Hypothalamus (tissue), 51 donors: ENCODE measurements at regions not wholly inside any gene's neighbourhood (a gene's known extent, or its start where the extent isn't known, plus 50 kb on each side); places are given as distances from the start of the nearest gene placed in this dataset.
"Not testable (repeated sequence)": the region's sequence is repeated elsewhere in the genome, so short reads cannot be mapped to it uniquely, and the experiment has no call there.

ENCODE experiments used
- DNase-seq, 51 donors: peaks; one replicate each; lab custom pipeline; 2025; lab: John Stamatoyannopoulos, UW

GRCh38 chr18:59801576-59801975, 98.2 kb upstream of the PMAIP1 start:
- no peak for DNase-seq

DNA sequence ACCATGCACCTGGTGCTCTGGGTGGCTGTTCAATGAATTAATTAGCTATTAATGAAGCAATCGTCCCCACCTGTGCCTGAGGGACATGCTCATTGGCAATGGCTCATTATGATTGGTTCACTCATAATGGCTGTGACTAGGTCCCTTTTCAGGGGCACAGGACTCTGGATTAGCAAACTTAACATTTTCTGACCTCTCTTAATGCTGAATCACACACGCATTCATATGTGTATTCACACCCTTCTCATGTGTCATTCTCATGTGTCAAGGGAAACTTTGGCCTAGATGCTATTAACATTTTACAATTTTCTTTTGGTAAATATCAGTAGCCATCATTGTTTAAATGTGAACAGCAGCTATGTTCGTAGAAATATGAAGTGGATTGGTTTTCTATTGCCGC, 98.9 kb upstream of the PMAIP1 start:
- no peak for DNase-seq

DNA sequence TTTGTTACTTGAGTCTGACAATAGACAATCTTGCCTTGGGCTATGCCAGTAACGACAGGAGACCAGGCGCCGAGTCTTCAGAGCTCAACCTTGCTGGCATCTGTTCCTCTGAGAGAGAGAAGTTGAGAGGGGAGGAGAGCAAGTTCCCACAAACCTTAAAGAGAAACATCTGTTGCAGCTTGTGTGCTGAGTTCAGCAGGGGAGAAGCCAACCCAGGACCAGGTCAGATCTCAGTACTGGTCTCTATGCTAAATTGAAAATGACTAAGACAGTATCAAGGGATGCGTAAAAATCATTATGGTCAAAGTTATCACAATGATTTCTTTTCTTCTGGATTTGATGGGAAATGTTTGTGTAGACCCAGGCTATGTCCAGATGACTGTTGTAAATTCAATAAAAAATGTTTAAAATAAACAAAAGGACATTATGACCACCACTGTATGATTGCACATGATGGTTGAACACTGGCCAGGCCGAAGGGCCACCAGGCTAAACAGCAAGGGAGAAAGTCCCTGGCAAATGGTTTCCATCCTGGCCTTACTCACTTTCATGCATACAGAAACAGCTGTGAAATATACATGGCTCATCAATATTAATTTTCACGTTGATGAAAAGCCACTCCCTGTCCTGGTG, 100.3 kb upstream of the PMAIP1 start:
- no peak for DNase-seq

DNA sequence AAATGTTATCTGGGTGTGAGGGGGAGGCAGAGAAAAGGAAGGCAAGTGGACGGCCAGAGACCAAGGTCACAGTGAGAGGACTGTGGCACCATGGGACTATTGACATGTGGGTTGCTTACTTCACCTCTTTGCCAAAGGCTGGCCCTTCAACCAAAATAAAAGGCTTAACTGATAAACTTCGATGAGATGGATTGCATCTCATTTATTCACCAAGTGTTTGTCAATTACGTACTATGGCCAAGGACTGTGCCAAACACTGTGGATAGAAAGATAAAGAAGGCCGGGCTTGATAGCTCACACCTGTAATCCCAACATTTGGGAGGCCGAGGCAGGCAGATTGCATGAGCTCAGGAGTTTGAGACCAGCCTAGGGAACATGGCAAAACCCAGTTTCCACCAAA, 98.7 kb upstream of the CCBE1 start:
- DNase-seq, result no peak

GRCh38 chr18:59792353-59792752, 95.1 kb upstream of the CCBE1 start:
- DNase-seq, result no peak

DNA sequence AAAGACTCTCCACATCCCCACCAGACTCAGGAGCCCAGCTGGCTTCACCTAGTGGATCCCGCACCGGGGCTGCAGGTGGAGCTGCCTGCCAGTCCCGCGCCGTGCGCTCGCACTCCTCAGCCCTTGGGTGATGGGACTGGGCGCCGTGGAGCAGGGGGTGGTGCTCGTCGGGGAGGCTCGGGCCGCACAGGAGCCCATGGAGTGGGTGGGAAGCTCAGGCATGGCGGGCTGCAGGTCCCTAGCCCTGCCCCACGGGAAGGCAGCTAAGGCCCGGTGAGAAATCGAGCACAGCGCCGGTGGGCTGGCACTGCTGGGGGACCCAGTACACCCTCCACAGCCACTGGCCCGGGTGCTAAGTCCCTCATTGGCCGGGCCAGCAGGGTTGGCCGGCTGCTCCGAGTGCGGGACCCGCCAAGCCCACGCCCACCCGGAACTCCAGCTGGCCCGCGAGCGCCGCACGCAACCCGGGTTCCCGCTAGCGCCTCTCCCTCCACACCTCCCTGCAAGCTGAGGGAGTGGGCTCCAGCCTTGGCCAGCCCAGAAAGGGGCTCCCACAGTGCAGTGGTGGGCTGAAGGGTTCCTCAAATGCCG, 93.2 kb upstream of the CCBE1 start:
- not testable (repeated sequence) for DNase-seq

DNA sequence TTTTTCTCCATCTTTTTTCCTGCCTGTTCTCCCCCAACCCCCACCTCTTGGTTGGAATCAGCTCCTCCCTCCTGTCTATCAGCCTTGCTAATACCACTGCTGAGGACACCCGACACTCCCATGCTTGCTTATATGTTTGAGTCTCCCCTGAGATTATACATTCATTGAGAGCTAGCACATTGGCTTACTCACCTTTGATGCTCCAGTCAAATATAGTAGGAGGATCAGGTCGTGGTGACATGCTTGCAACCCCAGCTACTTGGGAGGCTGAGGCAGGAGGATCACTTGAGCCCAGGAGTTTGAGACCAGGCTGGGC, 91.5 kb upstream of the CCBE1 start:
- no peak for DNase-seq

DNA sequence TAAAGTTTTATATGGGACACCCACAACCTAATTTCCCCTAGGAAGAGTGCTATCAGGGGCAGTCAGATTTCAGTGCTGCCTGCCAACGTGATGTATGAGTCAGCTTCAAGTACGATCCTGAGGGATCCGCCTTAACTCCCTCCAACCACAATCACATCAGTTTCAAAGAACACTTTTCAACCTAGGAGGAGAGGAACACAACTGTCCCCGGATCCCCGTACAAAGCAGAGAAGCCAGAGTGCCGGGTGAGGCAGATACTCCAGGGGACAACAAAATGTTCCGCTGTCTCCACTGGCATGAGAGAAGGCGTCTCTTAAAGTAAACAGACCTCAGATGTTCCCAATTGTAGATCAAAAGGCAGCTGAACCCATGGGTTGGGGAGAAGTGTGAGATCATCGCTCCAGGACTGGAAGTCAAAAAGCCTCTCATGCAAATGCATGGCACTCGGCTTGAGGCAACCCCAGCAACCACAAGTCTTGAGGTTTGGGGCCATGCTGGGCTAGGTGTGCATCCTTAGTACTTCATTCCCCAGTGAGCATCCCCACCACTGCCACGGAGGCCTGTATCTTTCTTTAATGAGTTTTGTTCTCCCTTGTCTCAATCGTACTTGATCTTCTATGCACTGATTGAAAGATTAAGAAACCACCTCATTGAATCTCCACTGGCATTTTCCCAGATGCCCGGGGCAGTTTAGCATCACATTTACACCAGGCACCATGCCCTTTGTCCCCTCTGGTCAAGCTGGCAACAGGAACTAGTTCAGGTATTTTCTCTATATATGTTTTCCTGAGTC, 91.0 kb upstream of the CCBE1 start:
- DNase-seq, result peak in 1 of 51 donors; percentile 1

DNA sequence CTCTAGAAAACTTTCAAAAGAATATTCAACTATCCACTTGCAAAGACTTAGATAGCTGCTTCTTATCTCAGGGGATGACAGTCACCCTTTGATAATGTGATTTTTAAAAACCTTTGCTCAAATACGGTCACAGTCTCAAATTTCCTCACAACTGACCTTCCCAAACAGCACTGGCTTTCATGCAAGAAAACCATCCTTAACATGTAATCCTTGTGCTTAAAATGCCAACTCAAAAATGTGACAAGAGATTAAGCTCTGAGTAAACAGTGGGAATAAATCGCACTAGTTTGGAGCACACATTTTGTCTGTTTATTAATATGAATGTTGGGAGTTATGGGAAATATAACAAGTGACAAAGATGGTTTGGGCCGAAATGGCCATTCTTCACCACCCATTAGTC, 87.5 kb upstream of the CCBE1 start:
- DNase-seq, result no peak

DNA sequence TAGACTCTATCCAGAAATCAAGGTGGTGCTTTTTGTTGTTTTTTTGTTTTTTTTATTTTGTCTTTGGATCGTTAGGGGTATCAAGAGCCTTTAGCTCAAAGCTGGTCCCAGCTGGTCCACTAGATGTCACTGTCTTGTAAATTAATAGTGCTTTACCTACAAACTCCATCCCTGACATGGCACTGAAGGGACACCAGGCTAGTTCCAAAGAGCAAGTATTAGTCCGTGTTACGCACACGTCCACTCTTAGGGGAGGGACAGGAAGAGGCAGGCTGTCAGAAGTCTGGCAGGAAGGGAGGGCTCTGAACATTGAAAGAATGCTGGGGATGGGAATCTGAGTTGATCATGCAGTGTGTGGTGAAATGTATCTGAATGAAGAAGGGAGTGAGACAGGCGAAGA, 85.9 kb upstream of the CCBE1 start:
- DNase-seq, result peak in 5 of 51 donors; percentile 1 to 8 (median 2)

DNA sequence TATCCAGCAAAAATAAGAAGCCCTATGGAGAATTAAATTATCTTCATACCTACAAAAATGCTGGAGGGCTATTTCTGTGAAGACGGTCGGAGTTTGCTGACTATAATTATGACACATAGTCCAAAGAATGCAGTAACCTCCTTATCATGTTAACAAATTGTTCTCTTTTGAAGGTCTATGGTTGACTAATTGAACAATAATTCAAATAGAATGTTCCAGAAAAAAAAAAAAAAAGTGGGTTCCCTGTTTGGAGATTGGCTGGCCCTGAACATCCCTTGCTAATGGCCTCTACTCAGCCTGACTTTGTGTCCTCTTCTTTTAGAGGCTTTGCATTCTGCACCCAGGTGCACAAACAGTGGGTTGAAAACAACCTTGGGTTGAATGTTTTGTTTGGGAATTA, 82.8 kb upstream of the CCBE1 start:
- no peak for DNase-seq

DNA sequence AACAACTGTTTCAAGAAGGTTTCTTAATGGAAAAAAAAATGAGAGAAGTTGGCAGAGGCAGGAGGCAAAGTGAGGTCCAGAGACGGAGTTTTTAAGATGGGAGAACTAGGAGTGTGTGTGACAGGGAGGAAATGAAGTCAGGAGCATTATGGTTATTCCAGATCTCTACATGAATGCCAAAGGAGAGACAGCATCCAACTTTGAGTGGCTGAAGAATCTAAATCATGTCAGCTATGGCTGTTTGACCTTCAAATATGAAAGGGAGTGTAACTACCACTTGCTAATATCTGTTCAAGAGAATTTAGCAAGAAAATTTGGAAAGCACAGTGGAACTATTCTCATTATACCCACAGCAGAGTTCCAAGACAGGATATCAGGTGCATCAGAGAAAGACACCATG, 81.2 kb upstream of the CCBE1 start:
- DNase-seq, result no peak

GRCh38 chr18:59777636-59778035, 80.4 kb upstream of the CCBE1 start:
- no peak for DNase-seq

DNA sequence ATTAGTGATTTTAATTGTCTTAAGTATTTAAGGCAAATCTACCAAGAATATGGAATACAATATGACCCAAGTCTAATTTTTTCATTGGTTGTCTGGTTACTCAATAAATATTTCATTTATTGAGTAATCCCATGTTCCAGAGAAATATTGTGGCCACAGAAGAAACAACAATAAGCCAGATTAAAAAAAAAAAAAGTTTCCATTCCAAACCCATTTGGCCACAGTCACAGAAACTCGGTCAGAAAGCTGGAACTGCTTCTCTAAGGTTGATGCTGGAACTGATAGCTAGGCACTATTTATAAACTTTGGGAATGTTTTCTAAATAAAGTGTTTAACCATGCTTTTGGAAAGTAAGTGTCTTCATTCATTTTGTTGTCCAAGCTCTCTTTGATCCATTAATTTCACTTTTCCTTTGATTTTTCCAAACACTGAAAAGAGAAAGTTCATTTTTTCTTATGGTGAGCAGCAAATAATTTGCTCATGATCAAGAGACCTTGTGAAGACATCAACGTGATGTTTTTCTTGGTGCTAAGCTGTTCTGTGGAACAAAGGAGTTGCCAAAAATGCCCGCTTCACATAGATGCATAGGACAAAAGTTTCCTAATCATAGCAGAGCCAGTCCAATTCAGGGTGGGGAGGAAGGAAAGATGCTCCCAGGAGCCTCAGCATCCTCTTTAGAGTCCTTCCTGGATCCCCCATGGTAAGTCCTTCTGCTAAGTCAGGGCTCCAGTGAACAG, 72.1 kb upstream of the CCBE1 start:
- no peak for DNase-seq

DNA sequence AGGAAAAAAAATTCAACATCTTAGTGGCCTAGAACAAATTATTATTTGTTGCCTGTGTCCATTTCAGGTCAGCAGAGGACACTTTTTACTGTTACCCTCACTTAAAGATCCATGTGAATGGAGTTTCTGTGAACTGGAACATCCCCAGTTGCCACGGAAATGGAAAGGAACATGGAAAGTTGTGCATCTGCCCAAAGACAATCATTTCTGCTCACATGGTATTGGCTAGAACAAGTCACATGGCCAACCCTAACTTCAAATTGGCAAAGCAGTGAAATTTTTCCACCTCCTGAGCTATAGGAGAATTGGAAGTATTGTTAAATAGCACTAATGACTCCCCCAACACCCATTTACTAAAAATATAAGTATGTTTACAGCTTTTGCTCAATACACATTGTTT, 71.2 kb upstream of the CCBE1 start:
- no peak for DNase-seq

DNA sequence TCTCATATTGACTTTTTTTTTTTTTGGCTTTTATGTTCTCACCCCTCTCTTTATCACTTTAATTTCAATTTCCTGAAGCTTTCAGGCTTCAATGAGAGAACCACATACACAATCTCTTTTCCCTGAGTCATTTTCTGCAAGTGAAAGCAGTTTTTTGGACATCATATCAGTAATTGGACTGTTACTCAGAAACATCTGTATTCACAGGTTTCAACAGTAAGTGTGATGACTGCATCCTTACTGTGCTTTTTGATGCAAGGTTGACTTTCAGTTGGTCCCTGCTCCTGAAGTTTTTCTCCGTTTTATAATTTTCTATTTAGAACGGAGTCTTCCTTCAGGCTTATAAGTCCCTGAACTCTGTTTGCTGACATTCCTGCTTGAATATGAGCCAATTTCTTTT, 70.5 kb upstream of the CCBE1 start:
- DNase-seq, result no peak

DNA sequence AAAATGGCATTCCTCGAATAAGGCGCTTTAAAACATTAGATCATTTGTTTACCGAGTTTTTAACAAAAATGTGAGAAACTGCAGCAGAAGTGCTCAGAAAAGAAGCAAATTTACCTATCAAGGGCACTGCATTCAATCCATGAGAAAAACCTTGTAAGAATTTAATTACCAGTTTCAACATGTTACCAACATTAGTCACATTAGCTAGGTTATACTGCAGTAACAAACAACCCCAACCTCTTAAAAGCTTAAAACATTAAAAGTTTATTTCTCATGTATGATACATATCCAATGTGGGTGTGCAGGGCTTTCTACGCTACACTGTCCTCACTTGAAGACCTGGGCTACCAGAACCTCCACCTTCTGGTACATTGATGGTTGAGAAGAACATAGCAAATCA, 68.1 kb upstream of the CCBE1 start:
- no peak for DNase-seq

DNA sequence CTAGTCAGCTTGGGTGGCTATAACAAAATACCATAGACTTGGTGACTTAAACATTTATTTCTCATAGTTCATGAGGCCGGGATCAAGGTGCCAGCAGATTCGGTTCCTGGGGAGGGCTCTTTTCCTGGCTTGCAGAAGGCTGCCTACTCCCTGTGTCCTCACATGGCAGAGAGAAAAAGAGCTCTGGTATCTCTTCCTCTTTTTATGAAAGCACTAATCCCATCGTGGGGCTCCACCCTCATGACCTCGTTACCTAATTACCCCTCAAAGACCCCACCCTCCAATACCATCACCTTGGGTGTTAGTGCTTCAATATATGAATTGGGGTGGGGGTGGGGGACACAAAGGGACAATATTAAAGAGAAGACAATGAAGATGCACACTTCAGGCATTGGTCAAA, 67.1 kb upstream of the CCBE1 start:
- DNase-seq, result no peak

DNA sequence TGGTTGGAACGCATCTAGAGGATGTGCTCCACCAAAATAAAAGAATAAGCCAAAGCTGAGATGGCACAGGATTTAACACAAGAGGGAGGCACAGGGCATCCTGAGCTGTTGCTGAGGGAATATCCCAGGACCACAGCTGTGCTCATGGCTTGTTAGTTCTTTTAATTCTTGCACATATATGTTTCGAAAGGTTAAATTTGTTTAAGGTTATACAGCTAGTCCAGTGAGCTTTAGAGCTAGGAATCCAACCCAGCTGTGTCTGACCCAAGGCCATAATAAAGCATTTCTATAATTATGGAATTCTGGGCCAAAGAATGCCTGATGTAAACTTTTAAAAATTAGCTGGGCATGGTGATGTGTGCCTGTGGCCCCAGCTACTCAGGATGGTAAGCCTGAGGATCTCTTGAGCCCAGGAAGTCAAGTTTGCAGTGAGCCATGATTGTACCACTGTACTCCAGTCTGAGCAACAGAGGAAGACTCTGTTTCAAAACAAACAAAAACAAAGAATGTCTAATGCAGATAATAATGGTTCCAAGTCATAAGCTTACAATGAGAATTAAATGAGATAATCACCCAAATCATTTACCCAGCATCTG, 66.4 kb upstream of the CCBE1 start:
- no peak for DNase-seq

DNA sequence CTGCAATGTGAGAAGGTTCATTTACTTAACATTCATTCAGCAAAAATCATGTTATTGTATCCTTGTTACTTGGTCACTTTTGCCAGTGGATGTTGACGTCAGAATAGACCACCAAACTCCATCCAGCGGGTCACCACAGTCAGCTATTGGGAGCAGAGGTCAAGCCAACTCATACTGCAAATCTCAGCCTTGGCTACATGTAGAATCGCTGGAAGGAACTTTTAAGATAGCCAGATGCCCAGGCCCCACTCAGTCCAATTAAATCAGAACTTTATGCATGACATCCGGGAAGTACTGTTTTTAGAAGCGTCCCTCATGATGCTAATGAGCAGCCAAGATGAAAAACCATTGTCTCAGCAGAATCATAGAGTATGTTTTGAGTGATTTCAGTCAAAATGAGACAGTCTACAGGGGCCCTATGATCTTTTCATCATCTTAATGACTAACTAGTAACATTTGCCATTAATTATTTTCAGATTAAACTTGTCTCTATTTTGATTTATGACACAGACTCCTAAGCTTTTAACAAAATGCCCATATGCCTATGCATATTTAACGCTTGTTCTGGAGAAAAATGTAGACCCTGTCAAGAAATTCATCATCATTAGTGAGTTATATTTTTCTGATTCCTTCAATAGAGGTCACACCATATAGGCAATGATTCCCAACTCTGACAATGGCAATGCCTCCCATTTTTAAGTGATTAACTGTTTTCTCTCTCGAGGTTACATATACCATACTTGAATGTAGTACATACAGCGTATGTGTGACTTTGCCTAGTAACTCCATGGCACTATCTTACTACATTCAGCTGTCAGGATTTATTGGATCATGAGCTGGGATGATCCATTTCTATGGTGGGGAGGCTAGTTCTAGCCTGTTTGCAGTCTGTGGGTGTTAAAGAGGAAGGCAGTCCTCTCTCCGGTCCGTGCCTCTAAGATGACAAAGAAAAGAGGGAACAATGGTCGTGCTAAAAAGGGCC, 63.7 kb upstream of the CCBE1 start:
- no peak for DNase-seq
